CD4-positive, CD25-positive, alpha-beta regulatory T cell (primary cell): ENCODE measurements at regions not wholly inside any gene's neighbourhood (a gene's known extent, or its start where the extent isn't known, plus 50 kb on each side); places are given as distances from the start of the nearest gene placed in this dataset.

Experiments
- ATAC-seq, 2 donors: fragments of 150-1000 bp; cut with Tn5 transposase; one replicate each; pipeline ENCODE4 v1.10.0; 2021; ENCODE audit warnings: low read depth in 2 of 2, moderate number of reproducible peaks in 2 of 2, moderate library complexity in 1 of 2
- DNase-seq, 3 donors: peaks; one replicate each; pipeline versions ENCODE4 v3.0.0 to v3.0.0-alpha.2; 2012 to 2022; ENCODE audit warnings: mixed read lengths in 1 of 3
- H3K27ac ChIP-seq: one replicate; pipeline ENCODE4 v1.7.0; 2013; ENCODE audit warnings: mild to moderate bottlenecking, low read length; ENCODE audit not compliant: insufficient read depth, poor library complexity, severe bottlenecking
- H3K27me3 ChIP-seq: one replicate; pipeline ENCODE4 v1.7.0; 2013; ENCODE audit warnings: low read length; ENCODE audit not compliant: control insufficient read depth, insufficient read depth
- H3K36me3 ChIP-seq: one replicate; pipeline ENCODE4 v1.7.0; 2013; ENCODE audit warnings: mild to moderate bottlenecking, low read length, moderate library complexity; ENCODE audit not compliant: control insufficient read depth, insufficient read depth
- H3K4me1 ChIP-seq: 2 replicates; pipeline ENCODE4 v1.7.0; 2013; ENCODE audit warnings: mild to moderate bottlenecking, low read length; ENCODE audit not compliant: insufficient read depth, control insufficient read depth, poor library complexity, severe bottlenecking
- H3K4me3 ChIP-seq: one replicate; pipeline ENCODE4 v1.7.0; 2013; ENCODE audit warnings: low read depth, mild to moderate bottlenecking, low read length, moderate library complexity
- H3K9me3 ChIP-seq, 2 experiments: 1 replicate in 1 of 2; 2 replicates in 1 of 2; pipeline ENCODE4 v1.7.0; 2013; ENCODE audit warnings: low read length in 2 of 2, mild to moderate bottlenecking in 1 of 2, moderate library complexity in 1 of 2; ENCODE audit not compliant: control insufficient read depth in 2 of 2
- H3K27ac Mint-ChIP-seq, 3 donors: one replicate each; pipeline ENCODE4 v1.8.0; 2020 to 2022; ENCODE audit warnings: mild to moderate bottlenecking in 3 of 3, mixed read lengths in 3 of 3, moderate library complexity in 2 of 3
- H3K27me3 Mint-ChIP-seq: one replicate; pipeline ENCODE4 v1.8.0; 2022; ENCODE audit warnings: mild to moderate bottlenecking, mixed read lengths
- H3K36me3 Mint-ChIP-seq: one replicate; pipeline ENCODE4 v1.8.0; 2020; ENCODE audit warnings: mixed read lengths
- H3K4me1 Mint-ChIP-seq, 4 donors: one replicate each; pipeline ENCODE4 v1.8.0; 2020 to 2022; ENCODE audit warnings: mixed read lengths in 4 of 4, mild to moderate bottlenecking in 1 of 4
- H3K4me3 Mint-ChIP-seq, 4 donors: one replicate each; pipeline ENCODE4 v1.8.0; 2020 to 2022; ENCODE audit warnings: mild to moderate bottlenecking in 4 of 4, mixed read lengths in 4 of 4, moderate library complexity in 3 of 4
- H3K9me3 Mint-ChIP-seq, 7 donors: one replicate each; pipeline ENCODE4 v1.8.0; 2020 to 2022; ENCODE audit warnings: mixed read lengths in 7 of 7, mild to moderate bottlenecking in 3 of 7, moderate library complexity in 2 of 7

DNA sequence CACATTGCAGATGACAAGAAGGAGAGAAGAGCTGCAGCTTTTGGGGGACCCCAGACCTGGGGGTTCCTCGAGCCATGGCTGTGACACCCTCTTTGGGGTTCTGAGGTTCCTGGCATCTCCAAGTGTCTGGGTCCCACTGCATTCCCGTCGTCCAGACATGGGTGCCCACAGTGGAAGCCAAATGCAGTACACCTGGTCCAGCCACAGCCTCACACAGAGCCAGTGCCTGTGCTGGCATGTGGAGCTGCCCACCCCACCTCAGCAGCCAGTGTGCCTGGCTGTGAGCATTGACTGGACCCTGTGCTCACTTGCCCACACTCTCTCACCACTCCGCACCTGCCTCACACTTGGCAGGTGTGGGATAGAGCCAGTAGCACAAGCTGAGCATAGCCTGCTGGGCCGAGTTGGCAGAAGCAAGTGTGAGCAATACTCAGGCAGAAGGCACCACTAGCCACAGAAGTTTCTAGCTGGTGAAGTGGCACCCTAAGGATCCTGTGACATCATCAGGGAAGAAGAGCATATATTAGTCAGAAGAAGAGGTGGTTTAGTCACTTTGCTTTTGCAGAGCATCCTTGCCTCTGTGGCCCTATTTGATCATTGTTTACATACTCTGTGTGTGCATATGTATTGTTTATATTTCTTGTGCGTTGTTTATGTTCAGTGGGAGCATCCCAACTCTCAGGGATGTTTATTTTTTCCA is 65.0 kb upstream of the MAGEB2 start:
- Histone ChIP-seq H3K9me3 (no peaks in the 10 kb centered on the region), H3K36me3 (no peaks in the 10 kb centered on the region), H3K27ac (no peak overlapping the region), H3K4me1 (no peaks in the 10 kb centered on the region), H3K27me3 (no peaks in the 10 kb centered on the region), H3K4me3 (no peak overlapping the region)
- DNase-seq (no peak), ATAC-seq (no peak)
- Mint-ChIP-seq H3K36me3 (no peaks in the 10 kb centered on the region), H3K27ac (no peak overlapping the region), H3K4me3 (no peak overlapping the region), H3K4me1 (no peaks in the 10 kb centered on the region), H3K9me3 (peaks cover 0 to 3% (median 0%) of the 10 kb centered on the region in 7 donors), H3K27me3 (no peaks in the 10 kb centered on the region)

DNA sequence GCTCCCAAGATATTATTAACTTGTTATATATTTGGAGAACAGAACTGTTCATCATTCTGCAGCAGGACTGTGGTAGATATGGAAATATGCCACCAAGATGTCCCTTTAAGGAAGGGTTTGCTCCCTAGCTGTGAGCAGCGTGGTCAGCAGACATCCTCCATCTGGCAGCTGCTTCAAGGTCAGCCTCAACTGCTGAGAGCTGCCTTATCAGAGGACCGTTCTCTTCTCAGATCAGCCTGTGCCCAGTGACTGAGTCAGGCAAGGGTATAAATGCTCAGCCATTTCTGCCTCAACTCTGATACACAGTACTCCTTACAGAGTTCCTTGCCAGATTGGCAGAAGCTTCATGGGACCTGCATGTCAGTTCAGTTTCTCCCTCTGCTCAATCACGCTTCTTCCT is 63.4 kb upstream of the MAGEB2 start:
- ATAC-seq = no peak
- Histone ChIP-seq H3K9me3 (no peaks in the 10 kb centered on the region), H3K27me3 (no peaks in the 10 kb centered on the region), H3K4me3 (no peak overlapping the region), H3K27ac (no peak overlapping the region), H3K4me1 (no peaks in the 10 kb centered on the region), H3K36me3 (no peaks in the 10 kb centered on the region)
- Mint-ChIP-seq H3K36me3 (no peaks in the 10 kb centered on the region), H3K4me3 (no peak overlapping the region), H3K4me1 (no peaks in the 10 kb centered on the region), H3K27me3 (no peaks in the 10 kb centered on the region), H3K27ac (no peak overlapping the region), H3K9me3 (peaks cover 0 to 3% (median 0%) of the 10 kb centered on the region in 7 donors)
- no peak for DNase-seq

DNA sequence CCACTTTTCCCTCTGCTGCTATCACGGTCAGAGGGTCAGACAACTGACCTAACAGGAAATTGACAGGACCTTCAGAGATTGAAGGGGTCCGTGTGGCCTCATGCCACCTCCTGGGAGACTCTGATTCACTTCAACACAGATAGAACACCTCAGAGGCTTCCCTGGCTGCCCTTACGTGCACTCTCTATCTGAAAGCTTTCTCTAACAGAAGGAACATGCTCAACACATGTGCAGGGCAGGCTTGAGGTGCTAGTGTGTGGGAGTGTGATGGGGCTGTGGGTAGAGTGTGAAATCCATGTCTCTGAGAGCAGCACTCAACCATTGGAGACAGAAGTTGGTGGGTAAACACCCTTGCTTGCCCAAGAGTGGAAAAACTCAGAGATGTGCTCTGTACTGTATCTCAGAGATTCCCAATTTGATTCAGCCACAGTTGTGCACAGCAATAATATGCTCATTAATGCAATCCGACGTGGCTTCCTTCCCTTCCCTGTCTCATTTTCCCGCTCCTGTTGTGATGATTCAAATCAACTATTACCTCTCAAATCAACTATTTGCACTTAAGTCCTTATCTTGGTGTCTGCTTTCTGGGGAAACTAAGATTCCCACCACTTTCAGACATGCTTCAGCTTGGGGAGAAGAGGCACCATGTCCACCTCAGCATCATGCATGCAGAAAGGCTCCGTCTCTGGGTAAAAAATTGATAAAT is 62.0 kb upstream of the MAGEB2 start:
- H3K27me3 Mint-ChIP-seq = no peaks in the 10 kb centered on the region
- no peak overlapping the region for H3K4me3 Mint-ChIP-seq
- DNase-seq = no peak
- no peak for ATAC-seq
- no peaks in the 10 kb centered on the region for H3K27me3 ChIP-seq
- no peaks in the 10 kb centered on the region for H3K4me1 Mint-ChIP-seq
- H3K36me3 Mint-ChIP-seq = no peaks in the 10 kb centered on the region
- peaks cover 0 to 3% (median 0%) of the 10 kb centered on the region in 7 donors for H3K9me3 Mint-ChIP-seq
- H3K36me3 ChIP-seq = no peaks in the 10 kb centered on the region
- no peak overlapping the region for H3K27ac ChIP-seq
- no peak overlapping the region for H3K4me3 ChIP-seq
- no peaks in the 10 kb centered on the region for H3K4me1 ChIP-seq
- H3K9me3 ChIP-seq = no peaks in the 10 kb centered on the region
- H3K27ac Mint-ChIP-seq = no peak overlapping the region

DNA sequence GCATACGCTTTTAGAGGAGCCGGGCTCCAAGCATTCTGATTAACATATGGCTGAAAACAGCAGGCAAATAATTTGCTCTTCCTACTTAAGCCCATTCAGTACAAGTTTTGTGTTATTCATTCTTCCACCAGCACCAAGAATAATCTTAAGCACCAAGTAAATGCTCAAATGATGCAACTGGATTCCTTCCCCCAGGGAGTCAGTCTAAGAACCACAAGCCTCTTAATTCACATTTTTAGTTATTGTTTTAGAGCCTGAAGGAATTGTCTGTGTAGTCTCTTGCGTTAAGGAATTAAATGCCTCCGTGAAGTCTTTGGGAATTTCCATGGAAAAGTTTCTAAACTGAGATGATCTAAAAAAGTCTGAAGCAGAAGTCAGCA is 61.5 kb upstream of the MAGEB2 start:
- H3K4me1 ChIP-seq = no peaks in the 10 kb centered on the region
- H3K36me3 Mint-ChIP-seq = no peaks in the 10 kb centered on the region
- H3K4me3 ChIP-seq = no peak overlapping the region
- H3K4me1 Mint-ChIP-seq = no peaks in the 10 kb centered on the region
- DNase-seq = no peak
- H3K27me3 ChIP-seq = no peaks in the 10 kb centered on the region
- H3K27ac Mint-ChIP-seq = no peak overlapping the region
- H3K9me3 ChIP-seq = no peaks in the 10 kb centered on the region
- H3K27me3 Mint-ChIP-seq = no peaks in the 10 kb centered on the region
- H3K27ac ChIP-seq = no peak overlapping the region
- no peaks in the 10 kb centered on the region for H3K36me3 ChIP-seq
- no peak for ATAC-seq
- H3K9me3 Mint-ChIP-seq = peaks cover 0 to 2% (median 0%) of the 10 kb centered on the region in 7 donors
- H3K4me3 Mint-ChIP-seq = no peak overlapping the region

DNA sequence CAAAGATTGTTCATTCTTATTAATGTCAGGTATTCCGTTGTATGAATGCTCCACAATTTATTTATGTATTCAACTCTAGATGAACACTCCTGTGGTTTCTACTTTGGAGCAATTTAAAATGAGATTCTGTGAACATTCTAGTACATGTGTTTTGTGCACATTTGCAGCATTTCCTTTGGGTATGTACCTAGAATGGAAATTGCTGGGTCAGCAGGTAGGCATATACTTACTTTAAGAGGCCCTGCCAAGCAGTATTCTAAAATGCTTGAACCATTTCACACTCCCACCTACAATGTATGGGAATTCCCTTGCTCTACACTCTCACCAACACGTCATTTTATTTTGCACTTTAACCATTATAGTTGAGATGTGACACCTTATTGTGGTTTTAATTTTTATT is 59.4 kb upstream of the MAGEB2 start:
- H3K36me3 ChIP-seq = no peaks in the 10 kb centered on the region
- H3K27me3 ChIP-seq = no peaks in the 10 kb centered on the region
- H3K27me3 Mint-ChIP-seq = no peaks in the 10 kb centered on the region
- peaks cover 0 to 1% (median 0%) of the 10 kb centered on the region in 7 donors for H3K9me3 Mint-ChIP-seq
- no peak overlapping the region for H3K4me3 ChIP-seq
- H3K27ac Mint-ChIP-seq = no peak overlapping the region
- DNase-seq = no peak
- no peaks in the 10 kb centered on the region for H3K36me3 Mint-ChIP-seq
- H3K4me3 Mint-ChIP-seq = no peak overlapping the region
- no peak overlapping the region for H3K27ac ChIP-seq
- no peaks in the 10 kb centered on the region for H3K4me1 ChIP-seq
- no peaks in the 10 kb centered on the region for H3K4me1 Mint-ChIP-seq
- no peak for ATAC-seq
- no peaks in the 10 kb centered on the region for H3K9me3 ChIP-seq

DNA sequence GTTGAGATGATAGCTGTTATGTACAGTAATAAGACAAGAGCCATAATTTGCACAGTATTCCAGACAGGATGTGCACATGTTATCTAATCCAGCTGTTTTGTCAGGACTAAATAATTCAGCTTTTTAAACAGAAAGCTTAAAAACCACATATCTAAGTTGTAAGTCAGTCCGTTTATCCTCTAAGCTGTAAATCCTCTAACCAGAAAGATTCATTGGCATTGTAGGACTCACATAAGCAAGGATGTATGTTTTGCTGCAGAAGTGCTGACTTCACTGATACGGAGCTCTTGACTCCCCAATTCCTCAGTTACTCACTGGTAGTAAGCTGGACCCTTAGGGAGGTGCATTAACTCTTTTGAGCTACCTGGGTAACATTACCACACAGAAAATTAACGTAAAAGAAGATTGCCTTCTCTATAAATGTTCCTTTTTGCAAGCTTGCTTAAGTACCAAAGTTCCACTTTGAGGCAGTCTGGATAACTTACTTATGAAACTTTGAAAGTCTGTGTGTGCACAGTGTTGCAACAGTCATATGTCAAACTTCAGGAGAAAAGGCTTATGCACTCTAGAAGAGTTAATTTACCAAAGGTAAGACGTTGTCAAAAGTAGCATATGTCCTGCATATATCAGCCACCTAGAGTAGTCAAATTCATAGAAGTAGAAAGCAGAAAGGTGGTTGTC is 58.3 kb upstream of the MAGEB2 start:
- H3K4me3 Mint-ChIP-seq = no peak overlapping the region
- Histone ChIP-seq H3K9me3 (no peaks in the 10 kb centered on the region), H3K27me3 (no peaks in the 10 kb centered on the region), H3K27ac (no peak overlapping the region), H3K4me1 (no peaks in the 10 kb centered on the region), H3K36me3 (no peaks in the 10 kb centered on the region), H3K4me3 (no peak overlapping the region)
- no peaks in the 10 kb centered on the region for H3K27me3 Mint-ChIP-seq
- no peaks in the 10 kb centered on the region for H3K4me1 Mint-ChIP-seq
- DNase-seq (no peak), ATAC-seq (no peak)
- H3K27ac Mint-ChIP-seq = no peak overlapping the region
- H3K9me3 Mint-ChIP-seq = peaks cover 0 to 1% (median 0%) of the 10 kb centered on the region in 7 donors
- H3K36me3 Mint-ChIP-seq = no peaks in the 10 kb centered on the region

DNA sequence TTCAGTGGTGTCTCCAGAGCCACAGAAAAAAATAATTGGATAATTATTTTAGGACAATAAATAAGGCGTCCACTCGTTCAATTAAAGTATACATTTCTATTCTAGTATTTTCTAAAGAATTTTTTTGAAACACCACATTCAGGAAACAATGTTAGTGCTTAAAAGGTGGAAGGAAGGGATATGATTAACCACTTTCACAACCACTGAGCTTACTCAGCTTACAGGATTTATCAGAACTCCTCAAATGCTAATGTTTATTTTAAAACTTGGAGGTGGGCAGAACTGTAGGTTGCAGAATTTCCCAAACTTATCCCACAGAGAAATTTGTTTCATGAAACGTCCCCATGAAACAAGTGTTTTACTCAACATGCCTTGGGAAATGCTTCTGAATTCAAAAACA is 54.3 kb upstream of the MAGEB2 start:
- Mint-ChIP-seq H3K9me3 (peaks cover 0 to 1% (median 0%) of the 10 kb centered on the region in 7 donors), H3K36me3 (no peaks in the 10 kb centered on the region), H3K4me3 (no peak overlapping the region), H3K27me3 (no peaks in the 10 kb centered on the region), H3K27ac (no peak overlapping the region), H3K4me1 (no peaks in the 10 kb centered on the region)
- no peak overlapping the region for H3K4me3 ChIP-seq
- no peak overlapping the region for H3K27ac ChIP-seq
- no peaks in the 10 kb centered on the region for H3K36me3 ChIP-seq
- ATAC-seq (no peak), DNase-seq (no peak)
- H3K4me1 ChIP-seq = no peaks in the 10 kb centered on the region
- no peaks in the 10 kb centered on the region for H3K27me3 ChIP-seq
- H3K9me3 ChIP-seq = no peaks in the 10 kb centered on the region
